Natural killer cell treated with Interleukin-12 subunit alpha and Interleukin-12 subunit beta and Interleukin-15 and Interleukin-18, amount 100 ng/mL, for 72 hours (primary cell): ENCODE measurements at regions not wholly inside any gene's neighbourhood (a gene's known extent, or its start where the extent isn't known, plus 50 kb on each side); places are given as distances from the start of the nearest gene placed in this dataset.
A peak's percentile ranks its signal among the peaks of the same experiment; 100 is the strongest.

ENCODE experiments used
- ATAC-seq, 2 donors: fragments of 150-1000 bp; cut with Tn5 transposase in 1 of 2; sonication (Bioruptor Pico), chemical (Tn5 transposase) in 1 of 2; 2 replicates each; pipeline ENCODE4 v1.10.0; 2021
- DNase-seq: peaks from one replicate; pipeline ENCODE4 v3.0.0; 2022; ENCODE audit warnings: low spot score
- H3K27ac Mint-ChIP-seq, 2 donors: 1 replicate in 1 of 2; 2 replicates in 1 of 2; pipeline ENCODE4 v1.8.0; 2022; ENCODE audit warnings: mixed read lengths in 2 of 2, mild to moderate bottlenecking in 1 of 2, moderate library complexity in 1 of 2
- H3K27me3 Mint-ChIP-seq, 2 donors: 1 replicate in 1 of 2; 2 replicates in 1 of 2; pipeline ENCODE4 v1.8.0; 2022; ENCODE audit warnings: mixed read lengths in 2 of 2
- H3K36me3 Mint-ChIP-seq: one replicate; pipeline ENCODE4 v1.8.0; 2022; ENCODE audit warnings: mixed read lengths
- H3K4me1 Mint-ChIP-seq, 2 donors: 1 replicate in 1 of 2; 2 replicates in 1 of 2; pipeline ENCODE4 v1.8.0; 2022; ENCODE audit warnings: low read depth in 2 of 2, mixed read lengths in 2 of 2, mild to moderate bottlenecking in 1 of 2
- H3K4me3 Mint-ChIP-seq: one replicate; pipeline ENCODE4 v1.8.0; 2022; ENCODE audit warnings: mixed read lengths
- H3K9me3 Mint-ChIP-seq: 2 replicates; pipeline ENCODE4 v1.8.0; 2022; ENCODE audit warnings: mixed read lengths

GRCh38 chr2:8546612-8547283 is 135.1 kb upstream of the ID2 start:
- DNase-seq (peak; percentile 76), ATAC-seq (peak in 1 of 2 donors; percentile 3)
- Mint-ChIP-seq H3K27ac (peak overlapping the region; percentile 96 to 100), H3K4me3 (peak overlapping the region; percentile 58), H3K27me3 (no peaks in the 10 kb centered on the region), H3K4me1 (peaks cover 78% of the 10 kb centered on the region in 2 donors), H3K9me3 (no peaks in the 10 kb centered on the region), H3K36me3 (no peaks in the 10 kb centered on the region)

GRCh38 chr2:8547284-8548064 is 134.4 kb upstream of the ID2 start:
- DNase-seq, result peak; percentile 56
- ATAC-seq, result no peak
- H3K27ac Mint-ChIP-seq, result peak overlapping the region; percentile 96 to 100
- H3K4me3 Mint-ChIP-seq, result peak overlapping the region; percentile 58
- no peaks in the 10 kb centered on the region for H3K27me3 Mint-ChIP-seq
- H3K36me3 Mint-ChIP-seq, result no peaks in the 10 kb centered on the region
- H3K9me3 Mint-ChIP-seq, result no peaks in the 10 kb centered on the region
- peaks cover 78 to 79% of the 10 kb centered on the region in 2 donors for H3K4me1 Mint-ChIP-seq

GRCh38 chr2:8548065-8548618 is 133.7 kb upstream of the ID2 start:
- Mint-ChIP-seq H3K27me3 (no peaks in the 10 kb centered on the region), H3K27ac (peak overlapping the region; percentile 96 to 100), H3K4me1 (peaks cover 73% of the 10 kb centered on the region in 2 donors), H3K4me3 (peak overlapping the region; percentile 58), H3K9me3 (no peaks in the 10 kb centered on the region), H3K36me3 (no peaks in the 10 kb centered on the region)
- ATAC-seq, result no peak
- peak; percentile 53 for DNase-seq

GRCh38 chr2:8548619-8549150 is 133.2 kb upstream of the ID2 start:
- H3K9me3 Mint-ChIP-seq, result no peaks in the 10 kb centered on the region
- DNase-seq, result no peak
- H3K4me3 Mint-ChIP-seq, result no peak overlapping the region
- no peaks in the 10 kb centered on the region for H3K36me3 Mint-ChIP-seq
- peak overlapping the region; percentile 96 to 100 for H3K27ac Mint-ChIP-seq
- no peaks in the 10 kb centered on the region for H3K27me3 Mint-ChIP-seq
- no peak for ATAC-seq
- peaks cover 67 to 68% of the 10 kb centered on the region in 2 donors for H3K4me1 Mint-ChIP-seq

GRCh38 chr2:8549273-8549922 is 132.5 kb upstream of the ID2 start:
- no peak for ATAC-seq
- H3K4me3 Mint-ChIP-seq, result no peak overlapping the region
- H3K27ac Mint-ChIP-seq, result peak overlapping the region; percentile 96 to 100
- peak; percentile 59 for DNase-seq
- no peaks in the 10 kb centered on the region for H3K27me3 Mint-ChIP-seq
- H3K4me1 Mint-ChIP-seq, result peaks cover 60 to 61% of the 10 kb centered on the region in 2 donors
- no peaks in the 10 kb centered on the region for H3K36me3 Mint-ChIP-seq
- no peaks in the 10 kb centered on the region for H3K9me3 Mint-ChIP-seq

- Mint-ChIP-seq H3K27me3 (no peaks in the 10 kb centered on the region), H3K36me3 (no peaks in the 10 kb centered on the region), H3K27ac (peak overlapping the region; percentile 96 to 100), H3K4me1 (peaks cover 55 to 56% of the 10 kb centered on the region in 2 donors), H3K9me3 (no peaks in the 10 kb centered on the region), H3K4me3 (no peak overlapping the region)
- no peak for DNase-seq
- ATAC-seq, result no peak
Observed at GRCh38 chr2:8549942-8550341, 131.9 kb upstream of the ID2 start.

GRCh38 chr2:8550481-8550880 is 131.4 kb upstream of the ID2 start:
- no peak overlapping the region for H3K4me3 Mint-ChIP-seq

GRCh38 chr2:8550937-8551621 is 130.8 kb upstream of the ID2 start:
- Mint-ChIP-seq H3K4me3 (no peak overlapping the region), H3K27me3 (no peaks in the 10 kb centered on the region), H3K4me1 (peaks cover 46 to 47% of the 10 kb centered on the region in 2 donors), H3K36me3 (no peaks in the 10 kb centered on the region), H3K27ac (peak overlapping the region; percentile 43 to 69), H3K9me3 (no peaks in the 10 kb centered on the region)
- ATAC-seq, result no peak
- DNase-seq, result peak; percentile 38

More at GRCh38 chr2:8550481-8550880, 131.4 kb upstream of the ID2 start:
- DNase-seq, result peak; percentile 47
- no peaks in the 10 kb centered on the region for H3K9me3 Mint-ChIP-seq
- H3K27me3 Mint-ChIP-seq, result no peaks in the 10 kb centered on the region
- peak overlapping the region in 1 of 2 donors; percentile 69 for H3K27ac Mint-ChIP-seq
- H3K36me3 Mint-ChIP-seq, result no peaks in the 10 kb centered on the region
- H3K4me1 Mint-ChIP-seq, result peaks cover 50 to 51% of the 10 kb centered on the region in 2 donors
- ATAC-seq, result no peak

- peak overlapping the region; percentile 43 to 69 for H3K27ac Mint-ChIP-seq
- ATAC-seq (peak in 1 of 2 donors; percentile 74), DNase-seq (no peak)
- H3K36me3 Mint-ChIP-seq, result no peaks in the 10 kb centered on the region
- peaks cover 41 to 43% of the 10 kb centered on the region in 2 donors for H3K4me1 Mint-ChIP-seq
- no peaks in the 10 kb centered on the region for H3K9me3 Mint-ChIP-seq
- peak overlapping the region; percentile 19 for H3K4me3 Mint-ChIP-seq
- H3K27me3 Mint-ChIP-seq, result no peaks in the 10 kb centered on the region
Observed at GRCh38 chr2:8551622-8552074, 130.2 kb upstream of the ID2 start.

GRCh38 chr2:8552293-8552801 is 129.5 kb upstream of the ID2 start:
- Mint-ChIP-seq H3K27me3 (no peaks in the 10 kb centered on the region), H3K9me3 (no peaks in the 10 kb centered on the region), H3K36me3 (no peaks in the 10 kb centered on the region), H3K4me1 (peaks cover 34 to 36% of the 10 kb centered on the region in 2 donors), H3K27ac (peak overlapping the region; percentile 43 to 69), H3K4me3 (peak overlapping the region; percentile 19)
- ATAC-seq (no peak), DNase-seq (no peak)

- DNase-seq (no peak), ATAC-seq (no peak)
- Mint-ChIP-seq H3K4me1 (peaks cover 25 to 29% of the 10 kb centered on the region in 2 donors), H3K27ac (no peak overlapping the region), H3K36me3 (peaks cover 6% of the 10 kb centered on the region), H3K27me3 (no peaks in the 10 kb centered on the region), H3K9me3 (peaks cover 3% of the 10 kb centered on the region), H3K4me3 (no peak overlapping the region)
Observed at GRCh38 chr2:8553643-8554042, 128.2 kb upstream of the ID2 start.

- peaks cover 18 to 22% of the 10 kb centered on the region in 2 donors for H3K4me1 Mint-ChIP-seq
- no peak for ATAC-seq
- H3K36me3 Mint-ChIP-seq, result peaks cover 7% of the 10 kb centered on the region
- DNase-seq, result no peak
- H3K9me3 Mint-ChIP-seq, result peaks cover 3% of the 10 kb centered on the region
- H3K27me3 Mint-ChIP-seq, result no peaks in the 10 kb centered on the region
- H3K27ac Mint-ChIP-seq, result no peak overlapping the region
- no peak overlapping the region for H3K4me3 Mint-ChIP-seq
Observed at GRCh38 chr2:8554296-8554806, 127.5 kb upstream of the ID2 start.
